LNCaP clone FGC (cell line): ENCODE measurements at regions not wholly inside any gene's neighbourhood (a gene's known extent, or its start where the extent isn't known, plus 50 kb on each side); places are given as distances from the start of the nearest gene placed in this dataset.
A peak's percentile ranks its signal among the peaks of the same experiment; 100 is the strongest.

ENCODE experiments used
- DNase-seq: peaks from one replicate; pipeline ENCODE4 v3.0.0-alpha.2; 2011; ENCODE audit warnings: low read depth
- H3K4me3 ChIP-seq: 2 replicates; pipeline ENCODE4 v1.5.1; 2011; ENCODE audit warnings: mild to moderate bottlenecking, low read depth, low read length, control low read depth
- TF ChIP-seq, protein P1 (sequence below): IDR thresholded peaks from 2 replicates; pipeline ENCODE4 v1.5.1; 2012; ENCODE audit warnings: mild to moderate bottlenecking; ENCODE audit not compliant: control insufficient read depth, insufficient read depth; ENCODE audit errors: extremely low read depth

DNA sequence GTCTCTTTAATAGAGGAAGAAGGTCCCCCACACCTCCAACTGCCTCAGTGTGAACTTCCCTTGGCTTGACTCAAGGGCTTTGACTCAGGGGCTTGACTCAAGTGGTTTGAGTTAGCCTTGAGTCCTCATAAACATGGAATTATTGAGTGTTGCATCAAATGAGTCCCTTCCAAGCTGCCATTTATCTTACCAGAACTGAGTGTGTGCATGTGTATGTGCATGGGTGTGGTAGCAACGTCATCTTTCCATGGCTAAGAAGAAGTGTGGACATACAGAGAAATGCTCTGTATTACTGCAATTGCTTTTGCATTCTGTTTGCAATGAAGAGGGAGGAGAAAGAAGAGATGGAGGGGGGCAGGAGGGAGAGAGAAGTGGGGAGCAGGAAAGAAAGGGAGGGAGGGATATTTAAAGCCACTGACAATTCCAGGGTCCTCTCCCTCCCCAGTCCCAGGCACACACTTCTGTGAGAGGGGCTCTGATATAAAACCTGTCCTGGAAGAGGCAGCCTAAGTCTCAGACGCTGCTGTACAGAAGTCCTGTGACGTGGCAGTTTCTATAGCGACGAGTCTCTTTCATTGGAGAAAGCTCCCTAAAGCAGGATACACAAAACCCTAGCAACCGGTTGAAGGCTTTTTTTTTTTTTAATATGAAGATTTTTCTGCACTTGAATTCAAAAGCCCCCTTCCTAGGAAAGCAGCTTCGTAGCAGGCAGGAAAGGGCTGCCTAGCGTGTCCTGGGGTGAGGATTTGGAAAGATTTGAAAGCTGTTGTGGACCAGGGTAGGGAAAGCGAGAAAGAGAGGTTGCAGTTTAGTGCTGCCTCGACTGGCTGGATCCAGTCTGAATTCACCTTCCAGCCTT is 93.3 kb upstream of the MAP1B start:
- H3K4me3 ChIP-seq = no peak overlapping the region
- TF ChIP-seq, protein P1, sequence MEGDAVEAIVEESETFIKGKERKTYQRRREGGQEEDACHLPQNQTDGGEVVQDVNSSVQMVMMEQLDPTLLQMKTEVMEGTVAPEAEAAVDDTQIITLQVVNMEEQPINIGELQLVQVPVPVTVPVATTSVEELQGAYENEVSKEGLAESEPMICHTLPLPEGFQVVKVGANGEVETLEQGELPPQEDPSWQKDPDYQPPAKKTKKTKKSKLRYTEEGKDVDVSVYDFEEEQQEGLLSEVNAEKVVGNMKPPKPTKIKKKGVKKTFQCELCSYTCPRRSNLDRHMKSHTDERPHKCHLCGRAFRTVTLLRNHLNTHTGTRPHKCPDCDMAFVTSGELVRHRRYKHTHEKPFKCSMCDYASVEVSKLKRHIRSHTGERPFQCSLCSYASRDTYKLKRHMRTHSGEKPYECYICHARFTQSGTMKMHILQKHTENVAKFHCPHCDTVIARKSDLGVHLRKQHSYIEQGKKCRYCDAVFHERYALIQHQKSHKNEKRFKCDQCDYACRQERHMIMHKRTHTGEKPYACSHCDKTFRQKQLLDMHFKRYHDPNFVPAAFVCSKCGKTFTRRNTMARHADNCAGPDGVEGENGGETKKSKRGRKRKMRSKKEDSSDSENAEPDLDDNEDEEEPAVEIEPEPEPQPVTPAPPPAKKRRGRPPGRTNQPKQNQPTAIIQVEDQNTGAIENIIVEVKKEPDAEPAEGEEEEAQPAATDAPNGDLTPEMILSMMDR = no peak
- DNase-seq = no peak

- TF ChIP-seq, protein P1 = no peak
- no peak overlapping the region for H3K4me3 ChIP-seq
- no peak for DNase-seq
Observed at GRCh38 chr5:72015103-72015548, 92.1 kb upstream of the MAP1B start.

GRCh38 chr5:72018143-72018803 is 89.0 kb upstream of the MAP1B start:
- DNase-seq = peak; percentile 34
- TF ChIP-seq, protein P1 = peak; percentile 76
- H3K4me3 ChIP-seq = no peak overlapping the region

- no peak overlapping the region for H3K4me3 ChIP-seq
- TF ChIP-seq, protein P1 = no peak
- DNase-seq = no peak
Observed at GRCh38 chr5:72020161-72020983, 86.9 kb upstream of the MAP1B start.

GRCh38 chr5:72021651-72022357 is 85.5 kb upstream of the MAP1B start:
- no peak overlapping the region for H3K4me3 ChIP-seq
- TF ChIP-seq, protein P1 = no peak
- DNase-seq = no peak

- TF ChIP-seq, protein P1 = no peak
- DNase-seq = no peak
- H3K4me3 ChIP-seq = no peak overlapping the region
Observed at GRCh38 chr5:72028382-72028781, 78.9 kb upstream of the MAP1B start.
